22Rv1 (cell line): ENCODE measurements at regions not wholly inside any gene's neighbourhood (a gene's known extent, or its start where the extent isn't known, plus 50 kb on each side); places are given as distances from the start of the nearest gene placed in this dataset.

Experiments used
- H3K27ac ChIP-seq: fragments of 450-650 bp; 2 replicates; pipeline ENCODE4 v1.5.1; 2017
- ZFX ChIP-seq: fragments of 450-650 bp; IDR thresholded peaks from 2 replicates; pipeline ENCODE4 v1.6.1; 2017; ENCODE audit warnings: antibody characterized with exemption, borderline replicate concordance
- TF ChIP-seq, protein P1 (sequence below): fragments of 450-650 bp; IDR thresholded peaks from 2 replicates; pipeline ENCODE4 v1.5.1; 2017; ENCODE audit warnings: mild to moderate bottlenecking

DNA sequence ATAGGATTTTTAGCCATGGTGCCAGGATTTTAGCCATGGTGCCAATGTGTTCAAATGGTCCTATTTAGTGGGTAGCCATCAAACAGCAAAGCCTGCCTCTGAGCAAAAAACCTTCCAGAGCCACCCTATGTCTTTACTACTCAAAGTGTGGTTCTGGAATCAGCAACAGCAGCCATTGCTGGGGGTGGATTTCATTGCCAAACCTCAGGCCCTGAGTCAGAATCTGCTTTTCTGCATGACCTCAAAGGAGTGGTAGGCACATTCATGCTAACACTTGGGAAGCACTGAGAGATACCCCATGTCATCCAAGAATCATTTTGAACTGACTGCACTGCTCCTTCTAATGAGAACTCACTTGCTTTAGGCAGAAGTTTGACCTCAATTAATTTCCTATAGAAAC, 603.0 kb downstream of the CDY2B start:
- no peak overlapping the region for H3K27ac ChIP-seq
- no peak for TF ChIP-seq ZFX
- TF ChIP-seq, protein P1, sequence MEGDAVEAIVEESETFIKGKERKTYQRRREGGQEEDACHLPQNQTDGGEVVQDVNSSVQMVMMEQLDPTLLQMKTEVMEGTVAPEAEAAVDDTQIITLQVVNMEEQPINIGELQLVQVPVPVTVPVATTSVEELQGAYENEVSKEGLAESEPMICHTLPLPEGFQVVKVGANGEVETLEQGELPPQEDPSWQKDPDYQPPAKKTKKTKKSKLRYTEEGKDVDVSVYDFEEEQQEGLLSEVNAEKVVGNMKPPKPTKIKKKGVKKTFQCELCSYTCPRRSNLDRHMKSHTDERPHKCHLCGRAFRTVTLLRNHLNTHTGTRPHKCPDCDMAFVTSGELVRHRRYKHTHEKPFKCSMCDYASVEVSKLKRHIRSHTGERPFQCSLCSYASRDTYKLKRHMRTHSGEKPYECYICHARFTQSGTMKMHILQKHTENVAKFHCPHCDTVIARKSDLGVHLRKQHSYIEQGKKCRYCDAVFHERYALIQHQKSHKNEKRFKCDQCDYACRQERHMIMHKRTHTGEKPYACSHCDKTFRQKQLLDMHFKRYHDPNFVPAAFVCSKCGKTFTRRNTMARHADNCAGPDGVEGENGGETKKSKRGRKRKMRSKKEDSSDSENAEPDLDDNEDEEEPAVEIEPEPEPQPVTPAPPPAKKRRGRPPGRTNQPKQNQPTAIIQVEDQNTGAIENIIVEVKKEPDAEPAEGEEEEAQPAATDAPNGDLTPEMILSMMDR: no peak

DNA sequence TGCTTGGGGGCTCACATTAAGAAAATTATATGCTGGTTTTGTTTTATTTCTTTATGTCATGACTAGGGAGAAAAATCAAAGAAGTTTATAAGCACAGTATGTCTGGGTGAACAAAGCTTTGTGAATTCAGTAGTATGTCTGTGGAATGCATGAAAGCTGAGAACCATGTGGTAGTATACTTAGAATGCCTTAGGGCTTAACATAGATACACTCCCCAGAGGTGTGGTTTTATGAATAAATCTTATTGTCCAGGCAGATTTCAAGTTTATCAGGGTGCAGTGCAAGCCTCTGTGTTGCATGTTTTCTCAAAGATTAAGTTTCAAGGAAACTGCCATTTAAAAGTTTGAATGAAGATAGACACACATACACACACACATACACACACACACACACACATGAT, 620.5 kb downstream of the CDY2B start:
- TF ChIP-seq ZFX: no peak
- TF ChIP-seq, protein P1: no peak
- no peak overlapping the region for H3K27ac ChIP-seq

DNA sequence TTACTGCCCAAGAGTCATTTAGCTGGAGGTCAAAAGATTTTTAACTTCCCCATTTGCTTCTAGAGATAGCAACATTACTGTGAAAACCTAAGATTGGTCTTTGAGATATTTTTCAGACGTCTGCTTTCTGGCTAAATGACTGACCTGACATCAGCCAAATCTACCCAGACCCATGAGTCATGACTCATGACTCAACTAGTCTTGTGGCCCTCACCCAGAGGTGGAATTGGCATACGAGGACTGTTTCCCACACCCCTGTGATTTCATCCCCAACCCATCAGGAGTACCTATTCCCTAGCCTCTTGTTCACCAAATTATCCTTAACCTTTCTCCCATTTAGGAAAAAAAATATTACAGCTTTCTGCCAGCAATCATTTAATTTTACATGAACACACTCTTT, 641.6 kb downstream of the CDY2B start:
- TF ChIP-seq ZFX: no peak
- TF ChIP-seq, protein P1: no peak
- H3K27ac ChIP-seq: no peak overlapping the region

DNA sequence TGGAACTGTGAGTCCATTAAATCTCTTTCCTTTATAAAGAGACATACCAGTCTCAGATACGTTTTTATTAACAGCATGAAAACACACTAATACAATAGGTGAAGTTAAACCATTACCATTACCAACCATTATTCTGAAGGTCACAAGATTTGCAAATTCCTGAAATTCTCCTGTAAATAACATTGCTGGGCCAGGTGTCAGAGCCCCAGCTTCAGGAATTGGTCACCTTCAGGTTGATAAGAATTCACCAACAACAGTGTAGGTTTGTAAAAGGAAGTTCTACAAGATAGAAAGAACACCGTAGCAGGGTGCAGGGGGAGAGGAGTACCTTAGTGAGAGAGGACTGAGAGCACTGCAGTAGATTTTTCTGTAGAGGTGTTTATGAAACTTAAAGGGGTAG, 644.3 kb downstream of the CDY2B start:
- TF ChIP-seq, protein P1: no peak
- TF ChIP-seq ZFX: no peak
- no peak overlapping the region for H3K27ac ChIP-seq

DNA sequence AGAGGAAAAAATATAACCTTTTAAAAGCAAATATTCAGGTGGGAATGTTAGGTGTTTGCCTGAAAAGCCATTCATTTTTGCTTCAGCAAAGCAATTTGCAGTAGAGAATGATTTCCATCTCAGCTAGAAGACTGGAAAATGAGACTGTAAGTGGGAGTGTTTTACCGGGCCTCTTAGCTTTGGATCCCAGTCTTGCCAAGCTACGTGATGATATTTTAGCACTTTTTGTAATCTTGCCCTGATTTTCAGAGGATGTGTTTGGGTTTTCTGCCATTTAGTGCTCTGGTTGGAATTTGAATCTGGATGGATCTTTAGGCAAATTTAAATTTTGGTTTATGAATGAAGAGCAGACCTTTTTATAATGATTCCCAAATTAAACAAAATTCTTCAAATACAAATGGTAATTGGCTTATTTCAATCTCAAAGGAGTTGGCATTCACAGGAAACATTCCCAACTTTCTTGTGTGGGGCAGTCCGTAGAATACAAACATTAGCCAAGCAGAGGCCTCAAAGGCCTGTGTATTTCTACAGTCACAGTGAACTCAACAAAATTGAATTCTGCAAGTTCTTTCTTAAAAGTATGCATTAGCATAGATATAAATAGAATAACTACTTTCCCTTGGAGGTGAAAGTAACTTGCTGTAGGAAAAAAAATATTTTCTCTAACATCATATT, 646.4 kb downstream of the CDY2B start:
- TF ChIP-seq, protein P1: no peak
- TF ChIP-seq ZFX: no peak
- H3K27ac ChIP-seq: no peak overlapping the region

DNA sequence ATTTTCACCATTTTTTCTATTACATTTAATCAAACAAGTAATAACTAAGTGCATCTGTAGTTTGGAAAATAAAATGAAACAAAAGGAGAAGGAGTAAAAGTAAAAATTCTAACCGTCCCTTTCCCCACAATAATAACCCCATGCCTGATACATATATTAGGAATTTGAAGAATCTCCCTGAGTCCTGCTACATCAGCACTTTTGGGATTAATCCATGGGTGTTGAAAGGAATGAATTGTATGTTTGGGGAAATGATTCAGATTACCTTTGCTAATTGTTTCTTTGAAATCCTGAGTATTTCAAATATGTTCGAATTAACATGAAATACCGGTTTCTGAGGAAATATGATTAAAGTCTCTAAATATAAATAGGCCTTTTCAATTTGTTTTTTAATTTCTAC, 648.0 kb downstream of the CDY2B start:
- TF ChIP-seq, protein P1: no peak
- TF ChIP-seq ZFX: no peak
- no peak overlapping the region for H3K27ac ChIP-seq

DNA sequence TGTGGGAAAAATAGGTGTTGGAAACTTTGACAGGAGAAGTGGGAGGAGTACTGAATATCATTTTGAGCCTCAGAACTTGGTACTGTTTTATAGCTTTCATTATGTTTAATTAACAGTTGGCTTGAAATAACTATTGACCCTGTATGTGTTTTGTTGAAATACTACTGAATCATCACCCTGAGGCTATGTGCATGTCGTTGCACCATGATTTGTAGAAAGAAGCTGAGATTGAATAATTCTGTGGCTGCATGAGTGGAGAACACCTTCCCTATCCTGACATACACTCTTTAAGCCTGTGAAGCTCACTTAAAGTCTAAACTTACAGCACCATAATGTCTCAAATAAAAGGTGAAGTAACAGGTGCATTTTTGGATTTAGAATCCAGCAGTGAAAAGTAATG, 656.5 kb downstream of the CDY2B start:
- TF ChIP-seq ZFX: no peak
- TF ChIP-seq, protein P1: no peak
- no peak overlapping the region for H3K27ac ChIP-seq
